Activated CD4-positive, CD25-positive, alpha-beta regulatory T cell (primary cell): ENCODE measurements at regions not wholly inside any gene's neighbourhood (a gene's known extent, or its start where the extent isn't known, plus 50 kb on each side); places are given as distances from the start of the nearest gene placed in this dataset.
"Not testable (repeated sequence)": the region's sequence is repeated elsewhere in the genome, so short reads cannot be mapped to it uniquely, and the experiment has no call there.

Experiments used
- DNase-seq, 4 experiments: peaks; one replicate each; lab custom pipeline; 2025; lab: John Stamatoyannopoulos, UW

- no peak for DNase-seq
Observed at GRCh38 chr21:18114810-18115209, 129.8 kb upstream of the CHODL start.

GRCh38 chr21:18104802-18105201 lies 139.8 kb upstream of the CHODL start:
- DNase-seq = no peak

- not testable (repeated sequence) for DNase-seq
Observed at GRCh38 chr21:18096413-18096812, 148.2 kb upstream of the CHODL start.

- DNase-seq = no peak
Observed at GRCh38 chr21:18089786-18090185, 154.8 kb upstream of the CHODL start.

GRCh38 chr21:18070392-18070791 lies 174.2 kb upstream of the CHODL start:
- DNase-seq = no peak

GRCh38 chr21:18069875-18070274 lies 174.8 kb upstream of the CHODL start:
- DNase-seq = no peak

GRCh38 chr21:18060402-18060801 lies 184.2 kb upstream of the CHODL start:
- no peak for DNase-seq

GRCh38 chr21:18058731-18059398 lies 185.8 kb upstream of the CHODL start:
- no peak for DNase-seq

GRCh38 chr21:18053151-18053550 lies 191.5 kb upstream of the CHODL start:
- DNase-seq = no peak

GRCh38 chr21:18049461-18049860 lies 195.2 kb upstream of the CHODL start:
- DNase-seq = no peak

- no peak for DNase-seq
Observed at GRCh38 chr21:18041012-18041411, 203.6 kb upstream of the CHODL start.

- DNase-seq = no peak
Observed at GRCh38 chr21:18030248-18030647, 211.1 kb upstream of the C21orf91 start.

GRCh38 chr21:18026359-18026758 lies 207.2 kb upstream of the C21orf91 start:
- DNase-seq = no peak

- no peak for DNase-seq
Observed at GRCh38 chr21:18023711-18024110, 204.6 kb upstream of the C21orf91 start.

GRCh38 chr21:18023157-18023556 lies 204.0 kb upstream of the C21orf91 start:
- no peak for DNase-seq

GRCh38 chr21:18007121-18007520 lies 188.0 kb upstream of the C21orf91 start:
- no peak for DNase-seq

GRCh38 chr21:18006691-18007090 lies 187.5 kb upstream of the C21orf91 start:
- no peak for DNase-seq

GRCh38 chr21:18002393-18002792 lies 183.2 kb upstream of the C21orf91 start:
- no peak for DNase-seq

GRCh38 chr21:18000981-18001686 lies 182.0 kb upstream of the C21orf91 start:
- no peak for DNase-seq

- not testable (repeated sequence) for DNase-seq
Observed at GRCh38 chr21:17998599-17998998, 179.4 kb upstream of the C21orf91 start.

- no peak for DNase-seq
Observed at GRCh38 chr21:17989780-17990179, 170.6 kb upstream of the C21orf91 start.

GRCh38 chr21:17988102-17988437 lies 168.9 kb upstream of the C21orf91 start:
- DNase-seq = no peak

- no peak for DNase-seq
Observed at GRCh38 chr21:17987382-17988101, 168.4 kb upstream of the C21orf91 start.
